H9 (cell line): ENCODE measurements at regions not wholly inside any gene's neighbourhood (a gene's known extent, or its start where the extent isn't known, plus 50 kb on each side); places are given as distances from the start of the nearest gene placed in this dataset.

Source experiments
- DNase-seq: peaks from one replicate; pipeline ENCODE4 v3.0.0-alpha.2; 2017
- H2AFZ ChIP-seq: one replicate; pipeline ENCODE4 v1.6.1; 2013; ENCODE audit warnings: mild to moderate bottlenecking, low read length, control low read depth, moderate library complexity
- H2AK5ac ChIP-seq: 2 replicates; pipeline ENCODE4 v1.6.1; 2013; ENCODE audit warnings: low read length, control low read depth, mixed read lengths; ENCODE audit not compliant: insufficient read length
- H2BK120ac ChIP-seq: one replicate; pipeline ENCODE4 v1.6.1; 2013; ENCODE audit warnings: low read depth, mild to moderate bottlenecking, low read length, control low read depth, inconsistent platforms; ENCODE audit not compliant: poor library complexity, severe bottlenecking
- H2BK12ac ChIP-seq: 2 replicates; pipeline ENCODE4 v1.6.1; 2013; ENCODE audit warnings: low read length, control low read depth, mixed read lengths, low read depth; ENCODE audit not compliant: insufficient read length
- H2BK15ac ChIP-seq: 2 replicates; pipeline ENCODE4 v1.6.1; 2013; ENCODE audit warnings: low read depth, low read length, control low read depth
- H2BK20ac ChIP-seq: one replicate; pipeline ENCODE4 v1.6.1; 2013; ENCODE audit warnings: low read depth, mild to moderate bottlenecking, low read length, control low read depth, inconsistent platforms; ENCODE audit not compliant: poor library complexity, severe bottlenecking
- H2BK5ac ChIP-seq: 2 replicates; pipeline ENCODE4 v1.6.1; 2013; ENCODE audit warnings: low read length, control low read depth, mixed read lengths; ENCODE audit not compliant: insufficient read length
- H3K14ac ChIP-seq: 2 replicates; pipeline ENCODE4 v1.6.1; 2013; ENCODE audit warnings: low read length, control low read depth; ENCODE audit not compliant: insufficient read depth
- H3K18ac ChIP-seq: 2 replicates; pipeline ENCODE4 v1.6.1; 2013; ENCODE audit warnings: low read depth, mild to moderate bottlenecking, mixed read lengths, low read length, control low read depth; ENCODE audit not compliant: insufficient read length
- H3K23ac ChIP-seq: 2 replicates; pipeline ENCODE4 v1.6.1; 2013; ENCODE audit warnings: low read length, control low read depth, mixed read lengths, low read depth; ENCODE audit not compliant: insufficient read length
- H3K23me2 ChIP-seq: 2 replicates; pipeline ENCODE4 v1.6.1; 2013; ENCODE audit warnings: low read depth, mild to moderate bottlenecking, mixed read lengths, low read length, control low read depth; ENCODE audit not compliant: insufficient read length, poor library complexity, severe bottlenecking
- H3K27ac ChIP-seq: 2 replicates; pipeline ENCODE4 v1.5.1; 2013; ENCODE audit warnings: low read length, control low read depth, mixed read lengths, low read depth; ENCODE audit not compliant: insufficient read length
- H3K27me3 ChIP-seq: 2 replicates; pipeline ENCODE4 v1.6.1; 2013; ENCODE audit warnings: low read length, control low read depth, inconsistent platforms; ENCODE audit not compliant: insufficient read depth
- H3K4ac ChIP-seq: 2 replicates; pipeline ENCODE4 v1.6.1; 2013; ENCODE audit warnings: low read depth, mild to moderate bottlenecking, control low read depth, inconsistent platforms, low read length, moderate library complexity
- H3K4me1 ChIP-seq: 2 replicates; pipeline ENCODE4 v1.6.1; 2013; ENCODE audit warnings: low read length, control low read depth, inconsistent platforms; ENCODE audit not compliant: insufficient read depth
- H3K4me2 ChIP-seq: 2 replicates; pipeline ENCODE4 v1.6.1; 2013; ENCODE audit warnings: low read length, control low read depth, mixed read lengths; ENCODE audit not compliant: insufficient read length, insufficient read depth
- H3K56ac ChIP-seq: 2 replicates; pipeline ENCODE4 v1.6.1; 2013; ENCODE audit warnings: low read depth, mild to moderate bottlenecking, mixed read lengths, low read length, control low read depth; ENCODE audit not compliant: insufficient read length
- H3K79me1 ChIP-seq: 2 replicates; pipeline ENCODE4 v1.6.1; 2013; ENCODE audit warnings: low read depth, mild to moderate bottlenecking, moderate library complexity, low read length, control low read depth, inconsistent platforms; ENCODE audit not compliant: insufficient read depth, poor library complexity, severe bottlenecking
- H3K79me2 ChIP-seq: 2 replicates; pipeline ENCODE4 v1.6.1; 2013; ENCODE audit warnings: low read length, control low read depth, inconsistent platforms; ENCODE audit not compliant: insufficient read depth
- H3K9ac ChIP-seq: 2 replicates; pipeline ENCODE4 v1.6.1; 2013; ENCODE audit warnings: low read length, control low read depth, mixed read lengths; ENCODE audit not compliant: insufficient read length; ENCODE audit errors: extremely low read depth
- H3K9me3 ChIP-seq: one replicate; pipeline ENCODE4 v1.6.1; 2013; ENCODE audit warnings: low read depth, low read length, inconsistent platforms; ENCODE audit not compliant: control insufficient read depth
- H3T11ph ChIP-seq: one replicate; pipeline ENCODE4 v1.6.1; 2013; ENCODE audit warnings: mild to moderate bottlenecking, low read length, control low read depth, inconsistent platforms
- H4K20me1 ChIP-seq: one replicate; pipeline ENCODE4 v1.6.1; 2013; ENCODE audit not compliant: control insufficient read depth, insufficient read length, insufficient read depth
- H4K5ac ChIP-seq: 2 replicates; pipeline ENCODE4 v1.6.1; 2013; ENCODE audit warnings: low read depth, mild to moderate bottlenecking, mixed read lengths, low read length, control low read depth; ENCODE audit not compliant: insufficient read length
- H4K8ac ChIP-seq: replicated peaks from 2 replicates; pipeline ENCODE4 v1.6.1; 2013; ENCODE audit warnings: low read length, control low read depth, mixed read lengths, low read depth; ENCODE audit not compliant: insufficient read length
- H4K91ac ChIP-seq: 2 replicates; pipeline ENCODE4 v1.6.1; 2013; ENCODE audit warnings: low read depth, mild to moderate bottlenecking, moderate library complexity, mixed read lengths, low read length, control low read depth; ENCODE audit not compliant: insufficient read length
- H3K27ac Mint-ChIP-seq, 3 experiments: 2 replicates in 2 of 3; 3 replicates in 1 of 3; pipeline ENCODE4 v1.8.0; 2020 to 2021; ENCODE audit warnings: mixed read lengths in 3 of 3, mild to moderate bottlenecking in 1 of 3, moderate library complexity in 1 of 3
- H3K27me3 Mint-ChIP-seq: 2 replicates; pipeline ENCODE4 v1.8.0; 2021; ENCODE audit warnings: low read depth, mild to moderate bottlenecking, moderate library complexity, mixed read lengths
- H3K36me3 Mint-ChIP-seq, 3 experiments: 2 replicates in 2 of 3; 3 replicates in 1 of 3; pipeline ENCODE4 v1.8.0; 2020 to 2021; ENCODE audit warnings: low read depth in 3 of 3, mixed read lengths in 3 of 3; ENCODE audit not compliant: insufficient read depth in 1 of 3
- H3K4me1 Mint-ChIP-seq, 2 experiments: 2 replicates each; pipeline ENCODE4 v1.8.0; 2020; ENCODE audit warnings: mixed read lengths in 2 of 2
- H3K4me3 Mint-ChIP-seq, 2 experiments: 2 replicates in 1 of 2; 3 replicates in 1 of 2; pipeline ENCODE4 v1.8.0; 2020 to 2021; ENCODE audit warnings: mild to moderate bottlenecking in 2 of 2, mixed read lengths in 2 of 2, moderate library complexity in 1 of 2
- H3K9me3 Mint-ChIP-seq, 2 experiments: 2 replicates in 1 of 2; 3 replicates in 1 of 2; pipeline ENCODE4 v1.8.0; 2020; ENCODE audit warnings: mild to moderate bottlenecking in 2 of 2, mixed read lengths in 2 of 2, moderate library complexity in 1 of 2
- WGBS: extraction: QIAGEN DNeasy Blood & Tissue Kit; methylation state at CpG from one replicate; pipeline ENCODE4 v1.1.7; 2013; ENCODE audit warnings: missing lambda C conversion rate, low lambda C conversion rate, mixed read lengths; ENCODE audit not compliant: insufficient read length; ENCODE audit errors: extremely low coverage; 5-methylcytosine and 5-hydroxymethylcytosine counted together
- TF ChIP-seq, protein P1 (sequence below): fragments of 200-600 bp; sonication (generic); conservative IDR thresholded peaks from 3 replicates; pipeline ENCODE4 v1.8.0; 2021; ENCODE audit warnings: antibody characterized with exemption, mild to moderate bottlenecking

DNA sequence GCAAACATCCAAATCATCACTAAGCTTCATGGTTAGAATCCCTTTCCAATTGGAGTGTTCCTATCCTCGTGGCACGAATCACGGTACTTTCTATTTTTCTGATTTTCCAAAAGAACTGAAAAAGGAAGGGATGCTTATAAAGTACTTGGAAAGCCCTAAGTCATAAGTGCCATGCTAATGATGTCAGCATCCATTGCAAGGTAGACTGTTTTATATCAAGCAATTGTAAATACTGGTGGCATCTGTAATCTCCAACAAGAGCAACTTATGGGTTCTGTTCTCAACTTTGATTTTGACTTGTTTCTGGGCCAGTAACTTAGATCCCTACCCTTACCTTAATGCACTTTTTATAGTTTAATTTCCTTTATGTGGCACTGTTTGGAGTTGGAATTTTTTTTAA is 619.5 kb downstream of the BCL11A start:
- Histone ChIP-seq H3K9me3 (no peaks in the 10 kb centered on the region), H3T11ph (no peak overlapping the region), H3K14ac (no peak overlapping the region), H3K18ac (no peak overlapping the region), H2AFZ (no peak overlapping the region), H3K27me3 (no peaks in the 10 kb centered on the region), H4K5ac (no peak overlapping the region), H2BK5ac (no peak overlapping the region), H2BK120ac (no peak overlapping the region), H3K27ac (no peak overlapping the region), H2BK15ac (no peak overlapping the region), H3K56ac (no peak overlapping the region), H2AK5ac (no peak overlapping the region), H3K23ac (no peak overlapping the region), H3K79me1 (no peaks in the 10 kb centered on the region), H2BK20ac (no peak overlapping the region), H2BK12ac (no peak overlapping the region), H4K91ac (no peak overlapping the region), H3K4me2 (no peak overlapping the region), H3K4me1 (no peaks in the 10 kb centered on the region; the same call in 1 of the 2 replicates), H3K23me2 (no peaks in the 10 kb centered on the region), H3K9ac (no peak overlapping the region), H4K8ac (no peak overlapping the region), H4K20me1 (no peaks in the 10 kb centered on the region), H3K79me2 (no peaks in the 10 kb centered on the region), H3K4ac (no peak overlapping the region)
- H3K27ac Mint-ChIP-seq: no peak overlapping the region
- H3K9me3 Mint-ChIP-seq: no peaks in the 10 kb centered on the region
- no peak overlapping the region for H3K4me3 Mint-ChIP-seq
- DNase-seq: no peak
- no peaks in the 10 kb centered on the region for H3K36me3 Mint-ChIP-seq
- TF ChIP-seq, protein P1, sequence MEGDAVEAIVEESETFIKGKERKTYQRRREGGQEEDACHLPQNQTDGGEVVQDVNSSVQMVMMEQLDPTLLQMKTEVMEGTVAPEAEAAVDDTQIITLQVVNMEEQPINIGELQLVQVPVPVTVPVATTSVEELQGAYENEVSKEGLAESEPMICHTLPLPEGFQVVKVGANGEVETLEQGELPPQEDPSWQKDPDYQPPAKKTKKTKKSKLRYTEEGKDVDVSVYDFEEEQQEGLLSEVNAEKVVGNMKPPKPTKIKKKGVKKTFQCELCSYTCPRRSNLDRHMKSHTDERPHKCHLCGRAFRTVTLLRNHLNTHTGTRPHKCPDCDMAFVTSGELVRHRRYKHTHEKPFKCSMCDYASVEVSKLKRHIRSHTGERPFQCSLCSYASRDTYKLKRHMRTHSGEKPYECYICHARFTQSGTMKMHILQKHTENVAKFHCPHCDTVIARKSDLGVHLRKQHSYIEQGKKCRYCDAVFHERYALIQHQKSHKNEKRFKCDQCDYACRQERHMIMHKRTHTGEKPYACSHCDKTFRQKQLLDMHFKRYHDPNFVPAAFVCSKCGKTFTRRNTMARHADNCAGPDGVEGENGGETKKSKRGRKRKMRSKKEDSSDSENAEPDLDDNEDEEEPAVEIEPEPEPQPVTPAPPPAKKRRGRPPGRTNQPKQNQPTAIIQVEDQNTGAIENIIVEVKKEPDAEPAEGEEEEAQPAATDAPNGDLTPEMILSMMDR: no peak
- WGBS: no CpG with 5 or more reads among the region's 3 CpGs
- H3K27me3 Mint-ChIP-seq: no peaks in the 10 kb centered on the region
- H3K4me1 Mint-ChIP-seq: peaks cover 8 to 9% of the 10 kb centered on the region in 2 experiments
